ENCODE measurements at regions not wholly inside any gene's neighbourhood (a gene's known extent, or its start where the extent isn't known, plus 50 kb on each side); places are given as distances from the start of the nearest gene placed in this dataset.

DNA sequence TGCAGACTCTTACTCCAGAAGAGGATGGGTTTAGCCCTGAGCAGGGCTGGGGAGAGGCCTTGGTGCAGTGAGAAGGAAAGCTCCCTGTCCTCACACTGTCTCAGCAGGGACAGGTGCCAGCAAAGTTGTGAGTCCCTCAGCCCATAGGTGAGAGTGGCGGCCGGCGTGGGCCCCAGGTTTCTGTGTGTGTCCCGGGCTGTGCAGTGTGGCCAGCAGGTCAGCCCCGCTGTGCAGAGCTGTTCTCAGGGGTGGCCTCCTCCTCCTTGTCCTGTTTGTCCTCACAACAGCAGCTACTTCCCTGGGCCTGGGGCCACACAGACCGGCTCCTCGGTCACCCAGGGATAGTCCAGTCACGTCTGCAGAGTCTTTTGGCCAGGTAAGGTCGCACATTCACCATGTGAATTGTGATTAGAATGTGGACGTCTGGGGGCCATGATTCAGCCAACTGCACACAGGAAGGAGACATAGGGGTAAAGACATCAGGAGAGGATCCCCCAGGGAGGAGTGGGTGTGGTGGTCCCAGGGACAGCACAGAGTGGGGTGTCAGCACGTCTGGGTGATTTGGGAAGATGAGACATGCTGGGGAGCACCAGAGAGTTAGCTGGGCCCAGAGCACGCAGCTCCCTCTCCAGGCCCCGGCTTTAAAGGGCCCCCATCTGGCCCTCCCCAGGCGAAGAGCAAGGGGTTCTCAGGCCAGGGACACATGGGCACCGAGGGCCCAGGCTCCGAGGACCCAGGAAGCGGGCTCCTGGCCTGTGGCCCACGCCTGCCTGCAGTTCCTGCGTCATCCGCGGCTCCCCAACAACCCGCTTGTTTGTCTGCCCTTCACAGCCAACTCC, 81.6 kb downstream of the MYEOV start:
- no peaks in the 10 kb centered on the region for H3K4me1 Mint-ChIP-seq (ENCODE audit: low read depth)
- no peaks in the 10 kb centered on the region for H3K36me3 Mint-ChIP-seq (ENCODE audit: low read depth)
- peak; percentile 82 for DNase-seq (ENCODE audit: low spot score)
- H3K4me3 Mint-ChIP-seq (ENCODE audit: unreplicated experiment), result no peak overlapping the region
- no peak overlapping the region for H3K27ac Mint-ChIP-seq (ENCODE audit: unreplicated experiment)
- no peaks in the 10 kb centered on the region for H3K9me3 Mint-ChIP-seq (ENCODE audit: low read depth)
- H3K27me3 Mint-ChIP-seq (ENCODE audit: low read depth), result peaks cover 5% of the 10 kb centered on the region
- TF ChIP-seq, protein P1, sequence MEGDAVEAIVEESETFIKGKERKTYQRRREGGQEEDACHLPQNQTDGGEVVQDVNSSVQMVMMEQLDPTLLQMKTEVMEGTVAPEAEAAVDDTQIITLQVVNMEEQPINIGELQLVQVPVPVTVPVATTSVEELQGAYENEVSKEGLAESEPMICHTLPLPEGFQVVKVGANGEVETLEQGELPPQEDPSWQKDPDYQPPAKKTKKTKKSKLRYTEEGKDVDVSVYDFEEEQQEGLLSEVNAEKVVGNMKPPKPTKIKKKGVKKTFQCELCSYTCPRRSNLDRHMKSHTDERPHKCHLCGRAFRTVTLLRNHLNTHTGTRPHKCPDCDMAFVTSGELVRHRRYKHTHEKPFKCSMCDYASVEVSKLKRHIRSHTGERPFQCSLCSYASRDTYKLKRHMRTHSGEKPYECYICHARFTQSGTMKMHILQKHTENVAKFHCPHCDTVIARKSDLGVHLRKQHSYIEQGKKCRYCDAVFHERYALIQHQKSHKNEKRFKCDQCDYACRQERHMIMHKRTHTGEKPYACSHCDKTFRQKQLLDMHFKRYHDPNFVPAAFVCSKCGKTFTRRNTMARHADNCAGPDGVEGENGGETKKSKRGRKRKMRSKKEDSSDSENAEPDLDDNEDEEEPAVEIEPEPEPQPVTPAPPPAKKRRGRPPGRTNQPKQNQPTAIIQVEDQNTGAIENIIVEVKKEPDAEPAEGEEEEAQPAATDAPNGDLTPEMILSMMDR (IDR thresholded peaks at IDR 0.05), result no peak

DNA sequence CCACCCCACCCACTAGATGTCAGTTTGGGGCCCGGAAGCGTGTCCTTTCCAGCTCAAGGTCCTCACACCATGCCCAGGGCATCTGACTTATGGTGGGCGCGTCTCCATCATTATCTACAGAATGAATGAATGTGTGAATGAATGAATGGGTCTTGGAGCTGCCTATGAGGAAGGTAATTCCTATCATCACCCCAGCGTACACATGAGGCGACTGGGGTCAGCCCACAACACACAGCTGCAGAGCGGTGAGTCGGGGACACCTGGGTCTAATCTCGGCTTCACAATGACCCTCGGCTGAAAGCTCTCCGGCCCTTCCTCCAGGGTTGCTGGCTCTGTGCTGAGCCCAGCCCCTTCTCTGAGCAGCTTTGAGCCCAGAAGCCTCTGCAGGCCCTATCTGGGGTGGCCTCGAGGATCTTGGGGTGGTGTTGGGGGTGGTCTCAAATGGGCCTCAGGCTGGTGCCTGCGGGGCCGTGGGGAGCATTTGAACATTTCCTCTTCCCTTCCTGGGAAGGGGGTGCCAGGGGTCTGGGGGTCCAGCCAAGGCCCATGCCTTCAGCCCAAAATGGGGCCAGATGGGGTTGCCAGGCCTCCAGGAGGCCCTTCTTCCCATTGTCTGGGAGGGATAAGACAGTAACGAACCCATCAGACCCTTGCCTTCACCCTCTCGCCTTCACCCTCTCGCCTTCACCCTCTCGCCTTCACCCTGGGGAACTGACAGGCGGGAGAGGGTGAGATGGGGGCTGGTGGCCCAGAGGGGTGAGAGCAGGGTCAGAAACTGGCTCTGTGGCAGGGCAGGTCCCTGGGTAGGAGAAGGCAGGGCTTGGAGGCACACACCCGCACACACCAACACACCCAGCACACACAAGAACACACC, 82.4 kb downstream of the MYEOV start:
- Mint-ChIP-seq H3K4me3 (ENCODE audit: unreplicated experiment) (no peak overlapping the region), H3K9me3 (ENCODE audit: low read depth) (no peaks in the 10 kb centered on the region), H3K4me1 (ENCODE audit: low read depth) (no peaks in the 10 kb centered on the region), H3K27me3 (ENCODE audit: low read depth) (peaks cover 5% of the 10 kb centered on the region), H3K27ac (ENCODE audit: unreplicated experiment) (no peak overlapping the region), H3K36me3 (ENCODE audit: low read depth) (no peaks in the 10 kb centered on the region)
- DNase-seq (ENCODE audit: low spot score), result peak; percentile 61
- TF ChIP-seq, protein P1 (IDR thresholded peaks at IDR 0.05), result no peak

DNA sequence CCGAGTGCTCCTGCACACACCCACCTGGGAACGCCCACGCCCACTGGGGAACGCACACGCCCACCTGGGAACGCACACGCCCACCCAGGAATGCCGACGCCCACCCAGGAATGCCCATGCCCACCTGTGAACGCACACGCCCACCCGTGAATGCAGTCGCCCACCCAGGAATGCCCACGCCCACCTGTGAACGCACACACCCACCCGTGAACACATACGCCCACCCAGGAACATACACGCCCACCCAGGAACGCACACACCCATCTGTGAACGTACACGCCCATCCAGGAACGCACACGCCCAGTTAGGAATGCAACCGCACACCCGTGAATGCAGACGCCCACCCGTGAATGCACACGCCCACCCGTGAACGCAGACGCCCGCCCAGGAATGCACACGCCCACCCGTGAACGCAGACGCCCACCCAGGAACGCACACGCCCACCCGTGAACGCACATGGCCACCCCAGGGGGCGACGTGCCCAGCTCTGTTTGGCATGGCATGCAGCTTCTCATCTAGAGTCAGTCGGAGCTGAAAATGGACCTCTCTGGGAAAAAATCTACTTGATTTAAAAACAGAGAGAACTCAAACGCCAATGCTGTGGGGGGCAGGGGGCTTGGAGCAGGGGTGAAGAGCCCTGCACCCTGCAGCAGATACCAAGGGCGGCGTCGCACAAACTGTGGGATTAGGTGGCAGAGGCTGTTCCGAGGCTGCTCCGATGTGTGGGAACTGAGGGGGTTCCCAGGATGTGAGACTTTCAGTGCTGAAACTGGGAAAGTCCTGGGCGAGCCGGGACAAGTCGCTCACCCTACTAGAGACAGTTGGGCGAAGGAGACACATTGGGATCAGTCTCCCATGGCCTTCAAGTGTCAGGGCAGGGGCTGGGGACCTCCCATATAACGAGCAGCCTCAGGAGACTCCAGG, 83.3 kb downstream of the MYEOV start:
- Mint-ChIP-seq H3K27ac (ENCODE audit: unreplicated experiment) (no peak overlapping the region), H3K36me3 (ENCODE audit: low read depth) (no peaks in the 10 kb centered on the region), H3K4me1 (ENCODE audit: low read depth) (no peaks in the 10 kb centered on the region), H3K4me3 (ENCODE audit: unreplicated experiment) (no peak overlapping the region), H3K27me3 (ENCODE audit: low read depth) (peaks cover 3% of the 10 kb centered on the region), H3K9me3 (ENCODE audit: low read depth) (no peaks in the 10 kb centered on the region)
- TF ChIP-seq, protein P1 (IDR thresholded peaks at IDR 0.05), result no peak
- DNase-seq (ENCODE audit: low spot score), result peak; percentile 56

DNA sequence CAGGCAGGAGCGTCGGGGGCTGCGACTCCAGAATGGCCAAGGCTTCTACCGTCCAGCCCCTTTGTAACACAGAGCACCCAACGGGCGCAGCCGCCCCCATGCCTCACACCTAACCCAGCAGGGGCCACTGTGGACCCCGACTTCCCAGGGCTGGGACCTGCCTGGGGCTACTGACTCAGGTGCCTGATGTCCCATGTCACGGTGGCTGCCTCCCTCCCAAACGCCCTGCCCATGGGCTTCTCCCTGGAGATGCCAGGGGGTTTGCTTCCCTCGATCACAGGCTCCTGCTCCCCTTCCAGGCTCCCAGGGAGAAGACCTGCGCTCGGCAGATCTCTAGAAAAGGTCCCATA, 84.0 kb downstream of the MYEOV start:
- Mint-ChIP-seq H3K9me3 (ENCODE audit: low read depth) (no peaks in the 10 kb centered on the region), H3K27me3 (ENCODE audit: low read depth) (peaks cover 3% of the 10 kb centered on the region), H3K4me1 (ENCODE audit: low read depth) (no peaks in the 10 kb centered on the region), H3K4me3 (ENCODE audit: unreplicated experiment) (no peak overlapping the region), H3K36me3 (ENCODE audit: low read depth) (no peaks in the 10 kb centered on the region), H3K27ac (ENCODE audit: unreplicated experiment) (no peak overlapping the region)
- no peak for DNase-seq (ENCODE audit: low spot score)
- TF ChIP-seq, protein P1 (IDR thresholded peaks at IDR 0.05), result no peak

All from chondrocyte (in vitro differentiated cells).